Glomerular visceral epithelial cell (primary cell): ENCODE measurements at regions not wholly inside any gene's neighbourhood (a gene's known extent, or its start where the extent isn't known, plus 50 kb on each side); places are given as distances from the start of the nearest gene placed in this dataset.
"Not testable (repeated sequence)": the region's sequence is repeated elsewhere in the genome, so short reads cannot be mapped to it uniquely, and the experiment has no call there.

Source experiments
- DNase-seq: peaks from one replicate; pipeline ENCODE4 v3.0.0-alpha.2; 2016; ENCODE audit errors: extremely low spot score

DNA sequence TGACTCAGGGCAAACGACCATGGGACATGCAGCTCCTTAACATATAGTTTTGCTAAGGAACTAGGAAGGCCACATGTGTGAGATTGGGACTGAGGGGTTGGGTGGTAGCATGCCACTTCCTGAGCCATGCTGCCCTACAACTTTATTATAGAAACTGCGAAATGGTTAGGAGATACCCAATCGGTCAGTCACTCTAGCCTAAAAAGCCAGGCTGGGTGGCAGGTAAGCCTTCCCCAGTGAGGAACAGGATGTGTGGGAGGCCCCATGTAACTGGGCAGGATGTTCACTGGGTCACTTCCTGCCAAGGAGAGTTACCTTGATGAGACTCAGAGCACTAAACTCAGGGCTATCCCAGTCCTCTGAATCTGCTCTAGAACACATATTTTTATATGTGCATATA is 123.5 kb downstream of the MAP3K7 start:
- no peak for DNase-seq

DNA sequence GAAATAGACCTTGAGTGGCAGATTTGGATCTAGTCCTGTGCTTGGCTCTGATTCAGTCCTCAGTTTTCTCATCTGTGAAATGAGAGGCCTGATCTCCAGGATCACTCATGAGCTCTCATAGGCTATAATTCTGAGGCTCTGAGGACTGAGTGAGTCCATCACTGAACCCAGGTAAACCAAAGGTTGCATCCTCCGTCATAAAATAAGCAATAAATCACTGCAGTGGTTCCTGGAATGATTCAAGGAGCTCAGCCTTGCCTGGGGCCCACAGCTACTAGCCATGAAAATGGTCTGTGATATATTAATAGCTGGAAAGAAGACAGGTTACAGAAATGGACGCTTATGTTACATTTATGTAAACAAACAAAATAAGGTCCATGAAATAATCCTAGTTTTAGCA is 124.8 kb downstream of the MAP3K7 start:
- DNase-seq: no peak

DNA sequence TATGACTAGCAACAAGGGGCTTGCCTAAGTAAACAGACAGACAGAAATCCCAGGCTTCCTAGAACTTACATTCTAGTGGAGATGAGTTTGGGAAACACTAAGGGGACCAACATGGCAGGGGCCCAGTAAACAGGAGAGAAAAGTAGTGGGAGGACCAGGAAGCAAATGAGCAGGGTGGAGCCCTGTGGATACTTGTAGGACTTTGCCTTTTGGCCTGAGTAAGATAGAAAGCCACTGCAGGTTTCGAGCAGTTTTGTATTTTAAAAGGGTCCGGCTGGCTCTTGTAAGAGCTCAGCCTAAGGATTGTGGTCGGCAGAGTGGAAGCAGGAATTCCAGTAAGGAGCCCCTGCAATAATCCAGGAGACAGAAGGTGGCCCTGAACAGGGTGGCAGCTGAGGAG is 125.5 kb downstream of the MAP3K7 start:
- no peak for DNase-seq

DNA sequence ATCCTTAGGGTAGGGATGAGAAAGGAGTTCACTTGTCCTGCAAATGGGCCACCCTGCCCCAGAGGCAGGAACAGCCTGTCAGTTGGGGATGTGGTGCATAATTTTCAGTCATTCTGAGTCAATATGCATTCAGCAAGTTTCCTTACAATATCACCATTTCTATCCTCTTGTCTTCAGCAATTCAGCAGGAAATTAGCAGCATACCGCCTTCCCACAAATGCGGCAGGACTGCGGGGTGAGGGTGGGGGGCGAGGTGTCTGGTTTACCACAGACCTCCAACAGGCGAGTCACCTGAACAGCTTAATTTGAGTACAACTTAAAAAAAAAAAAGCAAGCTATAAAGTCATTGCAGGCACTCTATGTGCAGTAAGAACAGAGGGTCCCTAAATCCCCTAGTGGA is 126.8 kb downstream of the MAP3K7 start:
- DNase-seq: peak; percentile 44

DNA sequence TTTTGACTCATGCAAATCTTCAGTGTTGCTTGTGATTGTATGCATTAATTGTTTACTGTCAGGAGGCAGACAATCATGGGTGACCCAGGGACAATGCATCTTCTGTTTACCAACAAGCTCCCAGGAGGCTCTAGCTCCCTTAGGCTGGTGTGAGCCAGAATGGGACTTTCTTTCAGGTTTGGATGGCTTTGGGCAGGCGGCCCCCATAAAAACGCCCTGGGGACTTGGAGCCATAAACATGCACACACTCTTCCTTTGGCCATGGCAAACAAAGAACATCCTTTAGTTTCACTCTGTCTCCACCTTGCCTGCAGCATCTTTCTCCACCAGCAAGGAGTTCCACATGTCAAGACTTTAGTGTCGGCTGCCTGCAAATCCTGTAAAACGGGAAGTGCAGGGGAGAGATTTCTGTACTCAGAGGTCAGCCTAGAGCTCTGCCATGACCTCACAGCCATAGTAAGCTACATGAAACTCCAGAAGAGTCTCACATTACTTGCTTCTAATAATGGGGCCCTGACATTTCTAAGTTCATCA is 127.6 kb downstream of the MAP3K7 start:
- no peak for DNase-seq

DNA sequence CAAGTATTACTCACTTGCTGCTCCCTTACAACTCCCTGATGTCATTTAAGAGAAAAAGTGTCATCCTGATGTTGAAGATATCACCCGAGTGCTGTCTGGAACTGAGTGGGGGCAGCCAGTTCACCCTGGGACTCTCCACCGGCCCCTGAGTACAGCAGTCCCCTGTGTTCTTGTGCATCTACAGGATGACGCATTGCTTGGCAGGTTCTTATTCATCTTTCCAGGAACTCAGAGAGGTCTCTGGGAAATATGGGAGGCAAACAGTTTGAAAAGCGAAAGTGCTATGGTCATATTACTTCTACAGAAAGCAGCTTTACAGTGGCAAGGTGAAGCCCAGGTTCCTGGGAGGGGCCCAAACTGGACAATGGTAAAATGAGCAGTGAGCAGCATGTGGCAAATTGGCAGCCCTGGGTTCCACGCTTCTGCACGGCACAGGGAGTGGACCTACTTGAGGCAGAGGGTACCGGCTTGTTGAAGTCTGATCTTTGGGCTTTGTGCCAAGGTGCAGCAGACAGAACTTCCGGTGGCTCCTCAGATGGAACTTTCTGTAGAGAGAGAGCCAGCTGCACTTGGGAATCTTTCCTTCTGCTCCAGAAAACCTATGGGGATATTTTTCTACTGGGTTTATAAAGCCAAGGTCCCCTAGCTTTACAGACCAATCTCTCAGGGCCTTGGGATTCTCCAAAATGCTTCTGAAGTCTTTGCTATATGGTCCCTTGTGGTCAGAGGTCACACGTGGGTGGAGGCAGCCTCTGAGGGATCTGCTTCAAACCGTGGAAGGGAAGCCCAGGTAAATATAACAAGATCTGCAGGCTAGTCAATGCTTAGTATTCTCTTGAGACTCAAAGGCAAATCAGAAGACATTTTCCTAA is 128.3 kb downstream of the MAP3K7 start:
- peak; percentile 52 for DNase-seq

DNA sequence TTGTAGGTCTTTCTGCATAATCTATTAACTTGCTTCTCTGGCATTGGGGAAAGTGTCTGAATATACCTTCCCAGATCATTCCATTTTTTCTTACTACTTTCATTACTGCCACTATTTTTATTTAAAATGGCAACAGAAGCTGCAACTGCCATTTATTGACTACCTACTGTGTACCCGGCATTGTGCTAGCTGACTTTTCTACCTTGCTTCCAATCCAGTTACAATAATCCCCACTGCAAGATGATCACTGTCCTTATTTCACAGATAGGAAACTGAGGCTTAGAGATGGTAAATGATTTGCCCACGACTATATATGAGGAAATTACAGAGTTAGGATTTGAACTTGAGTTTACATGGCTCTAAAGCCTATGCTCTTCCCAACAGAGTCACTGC is 129.0 kb downstream of the MAP3K7 start:
- DNase-seq: no peak

DNA sequence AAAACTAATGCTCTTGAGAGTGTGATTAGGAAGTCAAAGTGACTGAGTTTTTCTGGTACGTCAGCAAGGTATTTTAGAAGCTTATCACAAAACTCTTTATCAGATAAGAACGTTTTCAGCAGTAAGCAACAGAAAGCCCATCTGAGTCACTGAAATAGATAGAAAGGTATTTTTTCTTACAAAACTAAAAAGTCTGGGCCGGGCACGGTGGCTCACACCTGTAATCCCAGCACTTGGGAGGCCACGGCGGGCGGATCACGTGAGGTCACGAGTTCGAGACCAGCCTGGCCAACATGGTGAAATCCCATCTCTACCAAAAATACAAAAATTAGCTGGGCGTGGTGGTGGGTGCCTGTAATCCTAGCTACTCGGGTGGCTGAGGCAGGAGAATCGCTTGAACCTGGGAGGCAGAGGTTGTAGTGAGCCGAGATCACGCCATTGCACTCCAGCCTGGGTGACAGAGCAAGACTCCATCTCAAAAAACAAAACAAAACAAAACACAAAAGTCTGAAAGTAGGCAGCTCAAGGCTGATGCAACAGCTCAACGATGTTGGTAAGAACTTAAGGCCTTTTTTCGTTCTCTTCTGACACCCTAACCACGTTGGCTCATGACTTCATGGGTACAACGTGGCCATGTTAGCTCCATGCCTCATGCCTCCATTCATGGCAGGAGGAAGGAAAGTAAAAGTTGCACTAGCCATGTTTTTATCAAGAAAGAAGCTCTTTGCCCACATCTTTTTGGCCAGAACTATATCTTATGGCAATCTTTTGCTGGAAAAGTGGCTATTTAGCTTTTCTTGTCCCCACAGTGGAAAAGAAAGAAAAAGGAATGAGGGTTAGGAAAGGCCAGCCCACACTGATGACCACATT is 129.6 kb downstream of the MAP3K7 start:
- not testable (repeated sequence) for DNase-seq

DNA sequence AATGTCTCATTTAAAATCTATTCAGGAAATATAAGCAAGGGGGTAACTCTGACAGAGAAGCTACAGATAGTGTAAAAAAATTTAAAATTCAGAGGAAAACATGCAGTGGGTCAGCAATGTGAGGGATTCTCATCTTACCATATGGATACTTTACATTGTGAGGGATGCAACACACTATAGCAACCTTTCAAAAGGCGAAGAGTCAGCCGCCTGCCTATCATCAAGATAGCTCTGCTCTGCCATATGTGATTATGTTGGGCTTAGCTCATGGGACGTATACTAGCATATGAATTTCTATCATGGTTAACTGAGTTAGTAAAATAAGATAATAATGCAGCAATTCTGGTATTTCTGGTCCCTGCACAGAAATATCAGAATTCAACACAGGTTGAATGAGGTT is 130.9 kb downstream of the MAP3K7 start:
- DNase-seq: no peak

DNA sequence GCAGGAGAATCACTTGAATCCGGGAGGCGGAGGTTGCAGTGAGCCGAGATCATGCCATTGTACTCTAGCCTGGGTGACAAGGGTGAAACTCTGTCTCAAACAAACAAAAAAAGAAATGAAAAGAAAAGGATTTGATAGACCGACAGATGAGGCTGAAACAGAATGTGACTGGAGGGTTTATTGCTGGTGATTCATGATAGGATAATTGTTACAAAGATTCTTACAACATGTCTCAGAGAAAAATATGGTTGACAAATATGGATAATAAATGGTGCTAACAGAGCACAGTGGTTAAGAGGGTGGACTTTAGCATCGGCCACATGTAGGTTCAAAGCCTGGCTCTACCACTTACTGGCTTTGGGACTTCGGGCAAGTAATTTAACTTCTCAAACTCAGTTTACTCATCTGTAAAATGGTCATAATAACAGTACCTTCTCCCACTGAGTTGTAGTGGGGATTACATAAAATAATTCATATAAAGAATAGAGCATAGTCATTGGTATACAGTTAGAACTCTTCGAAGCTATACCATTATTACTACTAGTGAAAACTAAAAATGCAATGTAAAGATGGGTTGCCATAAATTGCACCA is 131.9 kb downstream of the MAP3K7 start:
- no peak for DNase-seq

DNA sequence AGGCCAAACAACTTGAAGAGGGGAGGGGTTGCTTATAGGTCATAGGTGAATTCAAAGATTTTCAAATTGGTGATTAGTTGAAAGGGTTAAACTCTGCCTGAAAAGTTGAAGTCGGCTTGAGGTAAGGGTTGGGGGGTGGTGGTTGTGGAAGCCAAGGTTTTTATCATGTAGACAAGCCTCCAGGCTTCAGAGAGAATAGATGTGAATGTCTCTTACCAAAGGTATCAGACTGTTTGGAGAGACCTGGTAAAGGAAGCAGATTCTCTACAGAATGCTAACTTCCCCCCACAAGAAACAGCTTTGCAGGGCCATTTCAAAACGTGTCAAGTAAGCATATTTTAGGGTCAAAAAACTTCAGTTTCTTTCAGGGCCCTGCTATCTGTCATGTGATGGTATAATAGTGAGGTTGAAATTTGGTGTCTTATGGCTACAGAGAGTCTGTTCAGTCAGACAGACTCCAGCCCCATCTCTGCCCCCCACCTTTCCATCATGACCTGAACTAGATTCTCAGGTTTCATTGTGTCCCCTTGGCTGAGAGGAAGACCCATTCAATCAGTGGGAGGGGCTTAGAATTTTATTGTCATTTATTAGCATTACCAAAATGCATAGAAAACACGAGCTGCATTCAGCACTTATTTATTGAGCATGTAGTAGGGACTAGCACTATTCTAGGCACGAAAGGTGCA is 136.5 kb downstream of the MAP3K7 start:
- DNase-seq: no peak

DNA sequence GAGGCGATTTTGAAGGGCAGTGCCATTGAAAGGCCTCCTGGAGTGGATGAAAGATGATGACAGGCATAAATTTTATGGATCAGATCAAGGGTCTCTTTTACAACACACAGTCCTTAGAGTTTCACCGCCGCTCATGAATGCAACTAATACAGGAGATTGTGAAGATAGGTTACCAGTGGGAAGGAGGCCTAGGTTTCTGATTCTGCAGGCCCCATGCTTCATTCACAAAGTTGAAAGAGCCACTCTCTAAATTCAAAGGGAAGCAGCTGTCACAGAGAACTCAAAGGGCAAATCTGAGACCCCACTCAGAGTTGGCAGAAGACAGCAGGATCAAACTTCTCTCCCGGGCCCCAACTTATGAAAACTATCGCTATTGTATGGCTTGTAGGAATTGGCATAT is 137.6 kb downstream of the MAP3K7 start:
- DNase-seq: no peak

DNA sequence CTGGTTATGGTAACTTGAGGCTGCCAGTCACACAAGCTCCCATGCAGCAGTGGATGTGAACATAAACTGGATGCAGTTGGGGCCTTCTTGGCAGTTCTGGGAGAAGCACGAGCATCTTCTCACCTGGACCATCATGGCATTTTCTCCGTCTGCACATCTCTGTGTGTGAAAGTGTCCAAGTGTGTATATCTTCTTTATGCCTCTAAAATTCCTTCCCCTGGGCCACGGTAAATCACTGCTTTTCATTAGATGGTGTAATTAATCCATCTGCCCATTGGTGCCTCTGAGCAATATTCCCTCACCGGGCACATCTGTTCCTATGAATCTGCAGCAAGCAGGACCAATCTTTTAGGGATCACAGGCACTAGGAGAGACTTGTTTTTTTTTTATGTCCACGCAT is 138.0 kb downstream of the MAP3K7 start:
- DNase-seq: no peak

DNA sequence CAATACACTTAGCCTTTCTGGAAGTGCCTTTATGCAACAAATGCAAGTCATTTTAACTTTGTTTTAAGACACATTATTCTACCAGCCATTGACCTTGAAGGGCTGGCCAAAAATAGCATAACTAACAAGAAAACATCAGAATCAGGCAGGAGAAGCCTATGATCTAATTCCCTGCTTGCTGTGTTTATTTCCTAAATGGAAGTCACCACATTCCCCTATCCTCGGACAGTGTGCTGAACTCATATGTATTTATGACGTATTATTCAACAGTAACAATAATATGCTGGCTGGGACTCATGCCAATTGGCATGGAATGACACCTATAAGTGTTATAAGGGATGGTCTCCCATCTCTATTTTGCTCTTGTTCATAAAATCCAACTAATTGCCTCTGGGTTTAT is 140.7 kb downstream of the MAP3K7 start:
- DNase-seq: no peak

DNA sequence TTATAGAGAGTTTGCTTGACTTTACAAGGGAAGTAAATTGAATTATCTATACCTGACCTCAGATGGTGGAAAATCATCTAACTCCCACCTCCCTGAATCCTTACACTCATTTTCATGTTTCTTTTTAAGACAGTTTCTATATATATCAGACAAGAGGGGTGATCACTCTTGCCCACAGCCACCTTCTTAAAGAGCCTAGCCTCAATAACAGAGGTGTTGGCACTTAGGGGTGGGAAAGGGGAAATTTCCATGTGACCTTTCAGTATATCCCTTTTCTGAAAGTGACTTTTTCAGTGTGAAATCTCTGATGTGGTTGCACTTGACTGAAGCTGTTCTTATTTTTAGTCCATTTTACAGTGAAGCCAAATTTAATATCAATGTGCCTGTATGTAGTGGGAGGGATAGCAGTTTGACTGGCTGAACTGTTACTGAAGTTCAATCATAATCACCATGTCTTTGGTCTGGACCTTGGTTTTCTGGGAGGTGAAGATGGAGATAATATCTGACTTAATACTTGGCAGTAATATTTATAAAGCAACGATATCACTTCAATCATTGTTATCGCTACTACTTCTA is 141.3 kb downstream of the MAP3K7 start:
- DNase-seq: no peak

DNA sequence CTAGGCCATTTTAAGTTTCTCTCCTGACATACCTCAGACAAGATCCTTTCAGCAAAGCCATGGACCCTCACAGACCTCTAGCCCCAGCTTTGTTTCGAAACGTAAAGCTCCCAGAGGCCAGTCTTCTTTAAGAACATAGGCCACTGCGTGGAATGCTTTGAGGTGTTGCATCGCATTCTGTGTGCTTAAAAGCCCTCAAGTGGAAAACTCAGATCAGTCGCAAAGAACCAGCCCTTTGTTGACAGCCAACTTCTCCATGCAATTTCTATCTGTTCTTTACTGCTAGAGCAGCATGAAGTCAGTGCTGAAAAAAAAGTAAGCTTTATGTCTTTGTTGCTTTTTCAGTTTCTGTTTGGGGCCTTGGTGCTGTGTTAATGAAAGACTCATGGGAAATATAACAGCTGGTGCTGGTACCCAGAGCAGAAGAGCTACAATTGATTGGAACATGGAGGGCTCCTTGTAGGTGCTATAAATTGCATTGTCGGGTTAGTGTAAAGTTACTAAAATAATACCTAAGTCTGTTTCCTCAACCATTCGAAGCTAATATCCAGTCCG is 142.6 kb downstream of the MAP3K7 start:
- no peak for DNase-seq

DNA sequence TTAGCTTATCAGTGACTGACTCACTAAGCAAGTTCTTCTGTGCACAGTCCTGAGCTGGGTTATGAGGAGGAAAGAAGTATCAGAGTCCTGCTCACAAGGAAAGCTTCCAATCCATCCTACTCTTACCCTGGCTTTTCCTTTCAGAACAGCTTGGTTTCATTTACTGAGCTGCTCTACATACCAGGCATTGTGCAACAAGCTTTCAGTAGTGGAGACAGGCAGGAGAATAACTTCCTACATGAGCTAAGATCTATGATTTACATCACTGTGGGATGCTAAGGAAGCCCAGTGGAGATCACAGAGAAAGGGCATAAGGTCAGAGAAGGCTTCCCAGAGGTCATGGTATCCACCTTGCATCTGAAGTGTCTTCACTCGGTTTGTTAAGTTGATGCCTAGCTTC is 144.5 kb downstream of the MAP3K7 start:
- DNase-seq: no peak

DNA sequence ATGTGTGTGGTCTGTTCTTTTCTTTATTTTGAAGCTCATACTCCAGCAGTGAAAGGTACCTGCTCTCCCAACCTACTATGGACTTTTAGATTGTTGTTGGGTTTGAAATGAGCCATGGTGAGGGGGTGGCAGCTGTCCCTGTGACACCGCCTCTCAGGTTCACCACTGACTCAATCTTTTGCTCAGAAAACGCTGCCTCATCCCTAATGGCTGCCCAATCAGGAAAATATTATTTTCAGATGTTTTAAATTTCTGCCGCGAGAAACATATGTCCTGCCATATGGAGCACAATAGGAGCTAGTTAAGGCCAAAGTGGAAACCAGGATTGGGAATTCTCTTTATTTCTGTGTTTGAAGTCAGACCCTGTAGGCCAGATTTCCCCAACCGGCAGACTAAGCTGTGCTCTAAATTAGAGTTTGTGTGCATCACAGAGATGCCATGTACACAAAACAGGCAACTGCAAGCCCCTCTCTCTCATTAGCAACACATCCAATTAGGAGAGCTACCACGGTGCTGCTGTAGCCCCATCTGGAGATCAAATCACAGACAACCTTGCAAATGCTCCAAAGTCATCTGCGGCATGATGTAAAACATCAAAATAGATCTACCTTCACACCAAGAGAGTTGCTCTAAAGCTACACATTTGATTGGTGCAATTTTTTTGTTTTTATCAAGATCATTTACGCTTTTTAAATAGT is 144.1 kb upstream of the BACH2 start:
- no peak for DNase-seq

DNA sequence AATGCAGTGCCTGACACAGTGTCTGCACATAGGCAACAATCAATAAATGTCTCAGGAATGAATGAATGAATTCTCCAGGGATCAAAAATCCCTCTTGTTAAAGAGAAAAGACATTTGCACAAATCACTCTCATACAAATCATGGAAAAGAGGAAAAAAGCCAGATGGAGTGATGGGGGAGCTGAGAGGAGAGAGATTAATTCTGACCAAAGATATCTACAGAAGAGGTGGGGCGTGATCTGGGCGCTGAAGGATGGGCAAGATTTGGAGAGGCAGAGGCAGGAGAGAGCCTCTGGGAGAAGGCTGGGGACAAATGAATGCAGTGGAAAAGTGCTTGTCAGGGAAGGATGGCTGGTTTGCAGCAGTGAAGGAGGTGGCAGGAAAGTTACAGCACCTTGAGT is 142.9 kb upstream of the BACH2 start:
- DNase-seq: no peak

DNA sequence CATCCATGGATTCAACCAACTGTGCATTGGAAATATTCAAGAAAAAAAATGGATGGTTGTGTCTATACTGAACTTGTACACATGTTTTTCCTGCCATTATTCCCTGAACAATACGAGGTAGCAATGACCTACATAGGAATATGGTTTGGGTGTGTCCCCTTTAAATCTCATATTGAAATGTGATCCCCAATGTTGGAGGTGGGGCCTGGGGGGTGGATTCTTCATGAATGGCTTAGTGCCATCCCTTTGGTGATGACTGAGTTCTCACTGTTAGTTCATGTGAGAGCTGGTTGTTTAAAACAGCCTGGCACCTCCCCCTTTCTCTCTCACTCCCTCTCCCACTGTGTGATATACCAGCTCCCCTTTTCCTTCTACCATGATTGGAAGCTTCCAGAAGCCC is 139.8 kb upstream of the BACH2 start:
- DNase-seq: no peak
